Nephron progenitor cell (in vitro differentiated cells): ENCODE measurements at regions not wholly inside any gene's neighbourhood (a gene's known extent, or its start where the extent isn't known, plus 50 kb on each side); places are given as distances from the start of the nearest gene placed in this dataset.

Experiments
- DNase-seq: peaks from one replicate; pipeline ENCODE4 v3.0.0; 2021
- H3K27ac Mint-ChIP-seq: 2 replicates; pipeline ENCODE4 v1.8.0; 2021; ENCODE audit warnings: mild to moderate bottlenecking, moderate library complexity, mixed read lengths
- H3K27me3 Mint-ChIP-seq: 2 replicates; pipeline ENCODE4 v1.8.0; 2021; ENCODE audit warnings: mild to moderate bottlenecking, low read depth, mixed read lengths; ENCODE audit not compliant: poor library complexity
- H3K36me3 Mint-ChIP-seq: 2 replicates; pipeline ENCODE4 v1.8.0; 2021; ENCODE audit warnings: low read depth, mixed read lengths
- H3K4me1 Mint-ChIP-seq: 2 replicates; pipeline ENCODE4 v1.8.0; 2021; ENCODE audit warnings: mixed read lengths
- H3K4me3 Mint-ChIP-seq: 2 replicates; pipeline ENCODE4 v1.8.0; 2021; ENCODE audit warnings: mild to moderate bottlenecking, moderate library complexity, mixed read lengths
- H3K9me3 Mint-ChIP-seq: 2 replicates; pipeline ENCODE4 v1.8.0; 2021; ENCODE audit warnings: mild to moderate bottlenecking, moderate library complexity, mixed read lengths
- TF ChIP-seq, protein P1 (sequence below): fragments of 200-600 bp; sonication (generic); IDR thresholded peaks from 2 replicates; pipeline ENCODE4 v1.5.0; 2021; ENCODE audit warnings: antibody characterized with exemption

DNA sequence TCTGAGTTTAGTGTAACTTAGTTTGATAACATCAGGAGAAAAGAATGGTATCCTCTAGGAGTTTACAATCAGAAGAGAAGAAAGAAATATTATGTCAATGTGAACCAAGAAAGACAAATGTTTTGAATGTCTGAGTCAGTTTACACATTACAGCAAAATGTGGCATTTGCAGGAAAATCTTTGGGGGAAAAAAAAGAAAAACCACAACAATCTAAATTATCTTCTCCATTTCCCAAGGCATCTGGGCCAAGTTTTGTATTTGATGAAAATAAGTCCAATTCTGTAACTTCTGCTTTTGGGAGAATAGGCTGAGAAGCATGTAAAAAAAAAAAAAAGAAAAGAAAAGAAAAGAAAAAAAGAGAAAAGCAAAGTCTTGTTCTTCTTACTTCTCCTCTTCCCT, 58.8 kb upstream of the FLRT2 start:
- Mint-ChIP-seq H3K27me3 (peaks cover 4% of the 10 kb centered on the region), H3K4me3 (no peak overlapping the region), H3K9me3 (no peaks in the 10 kb centered on the region), H3K4me1 (peaks cover 23% of the 10 kb centered on the region), H3K27ac (peak overlapping the region; percentile 57), H3K36me3 (no peaks in the 10 kb centered on the region)
- DNase-seq: no peak
- TF ChIP-seq, protein P1, sequence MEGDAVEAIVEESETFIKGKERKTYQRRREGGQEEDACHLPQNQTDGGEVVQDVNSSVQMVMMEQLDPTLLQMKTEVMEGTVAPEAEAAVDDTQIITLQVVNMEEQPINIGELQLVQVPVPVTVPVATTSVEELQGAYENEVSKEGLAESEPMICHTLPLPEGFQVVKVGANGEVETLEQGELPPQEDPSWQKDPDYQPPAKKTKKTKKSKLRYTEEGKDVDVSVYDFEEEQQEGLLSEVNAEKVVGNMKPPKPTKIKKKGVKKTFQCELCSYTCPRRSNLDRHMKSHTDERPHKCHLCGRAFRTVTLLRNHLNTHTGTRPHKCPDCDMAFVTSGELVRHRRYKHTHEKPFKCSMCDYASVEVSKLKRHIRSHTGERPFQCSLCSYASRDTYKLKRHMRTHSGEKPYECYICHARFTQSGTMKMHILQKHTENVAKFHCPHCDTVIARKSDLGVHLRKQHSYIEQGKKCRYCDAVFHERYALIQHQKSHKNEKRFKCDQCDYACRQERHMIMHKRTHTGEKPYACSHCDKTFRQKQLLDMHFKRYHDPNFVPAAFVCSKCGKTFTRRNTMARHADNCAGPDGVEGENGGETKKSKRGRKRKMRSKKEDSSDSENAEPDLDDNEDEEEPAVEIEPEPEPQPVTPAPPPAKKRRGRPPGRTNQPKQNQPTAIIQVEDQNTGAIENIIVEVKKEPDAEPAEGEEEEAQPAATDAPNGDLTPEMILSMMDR: no peak

DNA sequence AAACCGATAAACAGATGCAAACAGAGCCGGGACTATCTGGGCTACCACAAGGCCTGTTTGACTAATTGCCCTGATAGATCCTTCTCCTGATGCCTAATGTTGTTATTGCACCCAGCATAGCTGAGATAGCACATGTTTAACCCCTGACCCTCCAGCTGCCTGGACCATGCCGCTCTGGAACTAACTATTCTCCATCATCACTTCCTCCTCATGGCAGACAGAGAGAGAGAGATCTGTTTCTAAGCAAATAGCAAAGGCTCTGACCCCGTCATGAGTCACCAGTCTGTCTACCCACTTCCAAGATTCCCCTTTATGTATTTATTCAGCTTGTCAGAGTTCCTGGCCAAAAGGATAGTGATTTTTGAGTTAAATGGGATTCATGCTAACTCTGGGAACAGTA, 58.2 kb upstream of the FLRT2 start:
- H3K4me1 Mint-ChIP-seq: peaks cover 23% of the 10 kb centered on the region
- H3K36me3 Mint-ChIP-seq: no peaks in the 10 kb centered on the region
- H3K27me3 Mint-ChIP-seq: peaks cover 4% of the 10 kb centered on the region
- H3K9me3 Mint-ChIP-seq: no peaks in the 10 kb centered on the region
- DNase-seq: peak; percentile 16
- H3K27ac Mint-ChIP-seq: peak overlapping the region; percentile 70
- TF ChIP-seq, protein P1: no peak
- H3K4me3 Mint-ChIP-seq: no peak overlapping the region

DNA sequence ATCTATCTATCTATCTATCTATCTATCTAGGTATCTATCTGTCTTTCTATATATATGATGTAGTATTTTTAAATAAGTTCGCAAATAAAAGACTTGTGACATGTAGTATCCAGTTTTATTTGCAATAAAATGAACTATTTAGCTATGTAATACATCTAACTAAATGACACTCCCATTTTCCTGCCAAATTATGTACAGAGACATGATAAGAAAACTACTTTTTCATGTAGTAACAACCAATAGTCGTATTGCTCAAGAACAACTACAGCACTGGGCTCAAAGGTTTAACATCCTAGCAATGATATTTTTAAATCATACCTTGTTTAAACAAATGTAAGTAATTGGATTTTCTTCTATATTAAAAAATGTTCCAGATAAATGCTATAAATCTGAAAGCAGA, 55.5 kb upstream of the FLRT2 start:
- Mint-ChIP-seq H3K9me3 (no peaks in the 10 kb centered on the region), H3K27me3 (peaks cover 4% of the 10 kb centered on the region), H3K36me3 (no peaks in the 10 kb centered on the region), H3K27ac (no peak overlapping the region), H3K4me3 (no peak overlapping the region), H3K4me1 (peaks cover 28% of the 10 kb centered on the region)
- TF ChIP-seq, protein P1: no peak
- no peak for DNase-seq

DNA sequence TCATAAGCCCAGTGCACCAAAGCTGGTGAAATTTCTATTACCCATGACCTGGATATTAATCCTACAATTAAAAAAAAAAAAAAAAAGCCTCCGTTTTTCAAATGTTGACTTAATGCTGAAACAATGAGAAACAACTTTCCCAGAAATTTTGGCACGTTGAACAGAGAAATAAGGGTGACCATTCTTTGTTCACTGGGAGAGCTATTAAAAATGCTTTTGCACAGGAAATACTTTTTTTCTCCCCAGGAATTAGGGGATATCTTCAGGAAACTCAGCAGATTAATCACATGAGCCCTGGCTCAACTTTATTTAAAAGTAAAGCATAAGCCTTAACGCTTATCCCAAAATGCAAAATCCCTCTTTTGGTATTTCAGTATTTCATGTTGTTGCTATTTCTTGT, 54.8 kb upstream of the FLRT2 start:
- no peaks in the 10 kb centered on the region for H3K36me3 Mint-ChIP-seq
- H3K9me3 Mint-ChIP-seq: no peaks in the 10 kb centered on the region
- no peak for DNase-seq
- H3K27me3 Mint-ChIP-seq: peaks cover 4% of the 10 kb centered on the region
- H3K27ac Mint-ChIP-seq: no peak overlapping the region
- peaks cover 30% of the 10 kb centered on the region for H3K4me1 Mint-ChIP-seq
- no peak overlapping the region for H3K4me3 Mint-ChIP-seq
- TF ChIP-seq, protein P1: no peak

DNA sequence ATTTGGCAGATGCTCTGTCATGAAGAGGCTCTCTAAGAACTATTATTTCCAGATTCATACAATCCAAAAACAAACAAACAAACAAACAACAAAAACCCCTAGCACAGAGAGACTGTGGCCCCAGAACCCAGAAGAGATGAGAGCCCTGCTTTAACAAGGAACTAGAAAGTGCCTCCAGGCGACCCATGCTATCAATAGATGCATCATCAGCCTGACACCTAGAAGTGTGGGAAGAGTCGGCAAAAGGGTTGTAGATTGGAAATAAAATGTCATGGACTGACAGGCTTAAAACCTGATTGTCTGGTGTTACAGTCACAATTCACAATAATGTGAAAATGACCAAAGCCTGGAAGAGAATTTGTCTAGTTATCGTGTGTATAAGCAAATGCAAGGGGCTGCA, 50.6 kb upstream of the FLRT2 start:
- Mint-ChIP-seq H3K36me3 (no peaks in the 10 kb centered on the region), H3K4me3 (no peak overlapping the region), H3K4me1 (peaks cover 8% of the 10 kb centered on the region), H3K27ac (no peak overlapping the region), H3K9me3 (no peaks in the 10 kb centered on the region), H3K27me3 (peaks cover 10% of the 10 kb centered on the region)
- DNase-seq: no peak
- TF ChIP-seq, protein P1: no peak

DNA sequence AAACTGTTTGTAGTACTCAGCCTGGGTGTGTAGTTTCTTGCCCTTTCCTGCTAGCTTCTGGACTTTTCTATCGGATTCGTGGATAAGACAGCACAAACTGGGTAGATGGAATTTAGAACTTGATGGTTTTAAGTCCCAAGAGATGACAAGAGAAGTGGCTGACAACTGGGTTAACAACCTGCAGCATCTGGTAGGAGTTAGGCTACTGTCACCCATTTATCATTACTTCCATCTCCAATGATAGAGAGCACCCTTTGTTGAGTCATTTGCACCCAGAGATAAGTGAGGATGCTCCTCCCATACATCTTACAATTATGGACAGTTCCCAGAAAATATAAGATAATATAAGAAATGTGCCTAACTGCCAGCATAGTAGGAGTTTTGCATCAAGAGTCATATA, 50.2 kb upstream of the FLRT2 start:
- no peak overlapping the region for H3K27ac Mint-ChIP-seq
- H3K9me3 Mint-ChIP-seq: no peaks in the 10 kb centered on the region
- peaks cover 8% of the 10 kb centered on the region for H3K4me1 Mint-ChIP-seq
- no peaks in the 10 kb centered on the region for H3K36me3 Mint-ChIP-seq
- TF ChIP-seq, protein P1: no peak
- H3K4me3 Mint-ChIP-seq: no peak overlapping the region
- no peak for DNase-seq
- peaks cover 10% of the 10 kb centered on the region for H3K27me3 Mint-ChIP-seq
